ENCODE measurements at regions not wholly inside any gene's neighbourhood (a gene's known extent, or its start where the extent isn't known, plus 50 kb on each side); places are given as distances from the start of the nearest gene placed in this dataset.
"Not testable (repeated sequence)": the region's sequence is repeated elsewhere in the genome, so short reads cannot be mapped to it uniquely, and the experiment has no call there.

- not testable (repeated sequence) for TF ChIP-seq CTCF (IDR thresholded peaks at IDR 0.05; ENCODE audit: poor library complexity, severe bottlenecking); MXI1 (conservative IDR thresholded peaks at IDR 0.05; ENCODE audit: poor library complexity, severe bottlenecking); REST (IDR thresholded peaks at IDR 0.05; ENCODE audit: borderline replicate concordance); TAF1 (IDR thresholded peaks at IDR 0.05; ENCODE audit: low read depth); RAD21 (conservative IDR thresholded peaks at IDR 0.05); EZH2 (IDR thresholded peaks at IDR 0.05; ENCODE audit: borderline replicate concordance, insufficient read depth, low read length, poor library complexity, severe bottlenecking); EP300 (conservative IDR thresholded peaks at IDR 0.05; ENCODE audit: poor library complexity, severe bottlenecking); POLR2AphosphoS5 (IDR thresholded peaks at IDR 0.05)
Measured at GRCh38 chr1:5118292-5118691, 463.9 kb downstream of the AJAP1 start.
